RWPE2 (cell line): ENCODE measurements at regions not wholly inside any gene's neighbourhood (a gene's known extent, or its start where the extent isn't known, plus 50 kb on each side); places are given as distances from the start of the nearest gene placed in this dataset.

Experiments used
- ATAC-seq: fragments of 200-7000 bp; cut with Tn5 transposase; 3 replicates; pipeline ENCODE4 v1.9.1; 2021; ENCODE audit warnings: low read depth
- DNase-seq: peaks from one replicate; pipeline ENCODE4 v3.0.0-alpha.2; 2020; ENCODE audit warnings: low spot score
- H3K27ac ChIP-seq: fragments of 450-650 bp; 2 replicates; pipeline ENCODE4 v1.5.1; 2017; ENCODE audit warnings: mild to moderate bottlenecking; ENCODE audit not compliant: poor library complexity, severe bottlenecking
- H3K27me3 ChIP-seq: fragments of 250-450 bp; sonication (Bioruptor Pico); 2 replicates; pipeline ENCODE4 v1.5.1; 2021; ENCODE audit warnings: mild to moderate bottlenecking, moderate library complexity; ENCODE audit not compliant: insufficient read depth, poor library complexity, severe bottlenecking
- H3K36me3 ChIP-seq: fragments of 250-450 bp; sonication (Bioruptor Pico); 2 replicates; pipeline ENCODE4 v1.5.1; 2020; ENCODE audit warnings: low read depth, mild to moderate bottlenecking, moderate library complexity
- H3K4me1 ChIP-seq: fragments of 250-450 bp; sonication (Bioruptor Pico); 2 replicates; pipeline ENCODE4 v1.5.1; 2021; ENCODE audit warnings: mild to moderate bottlenecking, moderate library complexity; ENCODE audit not compliant: insufficient read depth, poor library complexity, severe bottlenecking
- H3K4me3 ChIP-seq: fragments of 250-450 bp; sonication (Bioruptor Pico); 2 replicates; pipeline ENCODE4 v1.5.1; 2021; ENCODE audit warnings: mild to moderate bottlenecking, moderate library complexity; ENCODE audit not compliant: severe bottlenecking
- H3K9me3 ChIP-seq: fragments of 250-450 bp; sonication (Bioruptor Pico); 2 replicates; pipeline ENCODE4 v1.5.1; 2021; ENCODE audit warnings: mild to moderate bottlenecking, moderate library complexity; ENCODE audit not compliant: severe bottlenecking
- CTCF ChIP-seq: fragments of 450-650 bp; IDR thresholded peaks from one replicate; pipeline ENCODE4 v1.5.1; 2017; ENCODE audit warnings: mild to moderate bottlenecking, moderate library complexity; ENCODE audit not compliant: poor library complexity, severe bottlenecking

GRCh38 chr4:36582198-36582597 lies 300.8 kb downstream of the DTHD1 start:
- TF ChIP-seq CTCF = no peak
- DNase-seq (no peak), ATAC-seq (no peak)
- Histone ChIP-seq H3K36me3 (no peaks in the 10 kb centered on the region), H3K4me1 (no peaks in the 10 kb centered on the region), H3K27me3 (no peaks in the 10 kb centered on the region), H3K9me3 (no peaks in the 10 kb centered on the region), H3K4me3 (no peak overlapping the region), H3K27ac (no peak overlapping the region)

GRCh38 chr4:36587909-36588472 lies 306.6 kb downstream of the DTHD1 start:
- no peak overlapping the region for H3K4me3 ChIP-seq
- no peak overlapping the region for H3K27ac ChIP-seq
- H3K9me3 ChIP-seq = no peaks in the 10 kb centered on the region
- ATAC-seq (no peak), DNase-seq (no peak)
- no peaks in the 10 kb centered on the region for H3K27me3 ChIP-seq
- no peak for TF ChIP-seq CTCF
- H3K4me1 ChIP-seq = no peaks in the 10 kb centered on the region
- no peaks in the 10 kb centered on the region for H3K36me3 ChIP-seq

- TF ChIP-seq CTCF = no peak
- no peak overlapping the region for H3K27ac ChIP-seq
- H3K27me3 ChIP-seq = no peaks in the 10 kb centered on the region
- no peaks in the 10 kb centered on the region for H3K4me1 ChIP-seq
- no peak for ATAC-seq
- H3K4me3 ChIP-seq = no peak overlapping the region
- H3K9me3 ChIP-seq = no peaks in the 10 kb centered on the region
- no peak for DNase-seq
- H3K36me3 ChIP-seq = no peaks in the 10 kb centered on the region
Measured at GRCh38 chr4:36590343-36590742, 308.9 kb downstream of the DTHD1 start.

GRCh38 chr4:36601864-36602495 lies 320.6 kb downstream of the DTHD1 start:
- Histone ChIP-seq H3K4me3 (no peak overlapping the region), H3K9me3 (no peaks in the 10 kb centered on the region), H3K27ac (no peak overlapping the region), H3K4me1 (no peaks in the 10 kb centered on the region), H3K27me3 (no peaks in the 10 kb centered on the region), H3K36me3 (no peaks in the 10 kb centered on the region)
- ATAC-seq (no peak), DNase-seq (no peak)
- no peak for TF ChIP-seq CTCF

GRCh38 chr4:36609661-36610060 lies 328.2 kb downstream of the DTHD1 start:
- Histone ChIP-seq H3K36me3 (no peaks in the 10 kb centered on the region), H3K9me3 (no peaks in the 10 kb centered on the region), H3K4me1 (no peaks in the 10 kb centered on the region), H3K4me3 (no peak overlapping the region), H3K27ac (no peak overlapping the region), H3K27me3 (no peaks in the 10 kb centered on the region)
- ATAC-seq = no peak
- no peak for TF ChIP-seq CTCF
- no peak for DNase-seq
